SK-N-SH treated with all-trans-retinoic acid at 6 μM for 48 hours (cell line): ENCODE measurements at regions not wholly inside any gene's neighbourhood (a gene's known extent, or its start where the extent isn't known, plus 50 kb on each side); places are given as distances from the start of the nearest gene placed in this dataset.

Source experiments
- ATAC-seq: fragments of 200-7000 bp; cut with Tn5 transposase; 3 replicates; pipeline ENCODE4 v1.9.1; 2020; ENCODE audit warnings: mild to moderate bottlenecking, moderate library complexity
- ARNTL ChIP-seq: fragments of 450-650 bp; formaldehyde crosslinking; IDR thresholded peaks from 2 replicates; pipeline ENCODE4 v1.5.0; 2020; ENCODE audit warnings: low read depth, mild to moderate bottlenecking, moderate library complexity, borderline replicate concordance
- BACH2 ChIP-seq: fragments of 250-450 bp; sonication (Bioruptor Pico); IDR thresholded peaks from 2 replicates; pipeline ENCODE4 v1.9.0; 2021; ENCODE audit warnings: mild to moderate bottlenecking, borderline replicate concordance
- ESRRG ChIP-seq: fragments of 250-450 bp; sonication (Bioruptor Pico); IDR thresholded peaks from 2 replicates; pipeline ENCODE4 v1.6.1; 2021; ENCODE audit warnings: mild to moderate bottlenecking
- GLIS3 ChIP-seq: fragments of 250-450 bp; sonication (Bioruptor Pico); IDR thresholded peaks from 2 replicates; pipeline ENCODE4 v1.5.0; 2020; ENCODE audit warnings: mild to moderate bottlenecking, moderate library complexity
- ISL1 ChIP-seq: fragments of 250-450 bp; sonication (Bioruptor Pico); IDR thresholded peaks from 2 replicates; pipeline ENCODE4 v2.1.2; 2022; ENCODE audit warnings: mild to moderate bottlenecking, moderate library complexity
- OSR1 ChIP-seq: fragments of 250-450 bp; sonication (Bioruptor Pico); IDR thresholded peaks from 2 replicates; pipeline ENCODE4 v1.8.0; 2022; ENCODE audit warnings: moderate library complexity, mild to moderate bottlenecking, inconsistent platforms
- PPARA ChIP-seq: fragments of 250-450 bp; sonication (Bioruptor Pico); IDR thresholded peaks from 2 replicates; pipeline ENCODE4 v1.5.0; 2020; ENCODE audit warnings: mild to moderate bottlenecking, borderline replicate concordance
- RARB ChIP-seq: fragments of 250-450 bp; sonication (Bioruptor Pico); IDR thresholded peaks from 2 replicates; pipeline ENCODE4 v1.8.0; 2021; ENCODE audit warnings: mild to moderate bottlenecking, moderate library complexity
- SNAI2 ChIP-seq: fragments of 250-450 bp; sonication (Bioruptor Pico); IDR thresholded peaks from 2 replicates; pipeline ENCODE4 v1.5.0; 2020; ENCODE audit warnings: mild to moderate bottlenecking, moderate library complexity
- TOX ChIP-seq: fragments of 250-450 bp; sonication (Bioruptor Pico); IDR thresholded peaks from 2 replicates; pipeline ENCODE4 v1.8.0; 2021; ENCODE audit warnings: mild to moderate bottlenecking, moderate library complexity, borderline replicate concordance
- ZC3H10 ChIP-seq: fragments of 250-450 bp; sonication (Bioruptor Pico); IDR thresholded peaks from 2 replicates; pipeline ENCODE4 v1.5.1; 2021; ENCODE audit warnings: mild to moderate bottlenecking, moderate library complexity
- ZFP30 ChIP-seq: fragments of 450-650 bp; formaldehyde crosslinking; IDR thresholded peaks from 2 replicates; pipeline ENCODE4 v1.5.0; 2022; ENCODE audit warnings: mild to moderate bottlenecking, moderate library complexity
- ZNF565 ChIP-seq: fragments of 450-650 bp; formaldehyde crosslinking; conservative IDR thresholded peaks from 2 replicates; pipeline ENCODE4 v1.5.0; 2020; ENCODE audit warnings: low read depth, mild to moderate bottlenecking, moderate library complexity
- ZNF8 ChIP-seq: fragments of 450-650 bp; formaldehyde crosslinking; IDR thresholded peaks from 2 replicates; pipeline ENCODE4 v1.5.0; 2020; ENCODE audit warnings: mild to moderate bottlenecking, moderate library complexity
- TF ChIP-seq, protein P1 (sequence below): fragments of 250-450 bp; sonication (Bioruptor Pico); IDR thresholded peaks from 2 replicates; pipeline ENCODE4 v1.8.0; 2021; ENCODE audit warnings: low read depth, mild to moderate bottlenecking, moderate library complexity, borderline replicate concordance
- TF ChIP-seq, protein P2 (sequence below): fragments of 250-450 bp; sonication (Bioruptor Pico); IDR thresholded peaks from 2 replicates; pipeline ENCODE4 v1.8.0; 2020; ENCODE audit warnings: mild to moderate bottlenecking, moderate library complexity, borderline replicate concordance
- TF ChIP-seq, protein P3 (sequence below): fragments of 250-450 bp; sonication (Bioruptor Pico); IDR thresholded peaks from 2 replicates; pipeline ENCODE4 v1.5.1; 2020; ENCODE audit warnings: low read depth, mild to moderate bottlenecking, moderate library complexity
- TF ChIP-seq, protein P4 (sequence below): fragments of 250-450 bp; sonication (Bioruptor Pico); IDR thresholded peaks from 2 replicates; pipeline ENCODE4 v1.5.1; 2021; ENCODE audit warnings: mild to moderate bottlenecking, moderate library complexity

DNA sequence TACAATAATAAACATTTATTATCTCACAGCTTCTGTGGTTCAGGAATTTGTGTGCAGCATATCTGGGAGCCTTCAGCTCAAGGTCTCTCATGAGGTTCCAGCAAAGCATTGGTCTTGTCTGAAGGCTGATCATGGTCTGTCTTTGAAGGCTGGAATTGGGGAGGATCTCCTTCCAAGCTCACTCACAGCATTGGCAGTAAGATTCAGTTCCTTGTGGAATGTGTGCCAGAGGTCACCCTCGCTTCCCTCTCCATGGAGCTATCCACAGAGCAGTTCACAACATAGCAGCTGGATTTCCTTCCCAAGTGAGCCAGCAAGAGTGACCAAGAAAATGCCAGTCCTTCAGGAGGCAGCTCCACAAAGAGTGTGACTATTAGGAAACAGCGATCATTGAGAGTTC lies 202.2 kb upstream of the ST6GAL2 start:
- no peak for ATAC-seq
- TF ChIP-seq, protein P1, sequence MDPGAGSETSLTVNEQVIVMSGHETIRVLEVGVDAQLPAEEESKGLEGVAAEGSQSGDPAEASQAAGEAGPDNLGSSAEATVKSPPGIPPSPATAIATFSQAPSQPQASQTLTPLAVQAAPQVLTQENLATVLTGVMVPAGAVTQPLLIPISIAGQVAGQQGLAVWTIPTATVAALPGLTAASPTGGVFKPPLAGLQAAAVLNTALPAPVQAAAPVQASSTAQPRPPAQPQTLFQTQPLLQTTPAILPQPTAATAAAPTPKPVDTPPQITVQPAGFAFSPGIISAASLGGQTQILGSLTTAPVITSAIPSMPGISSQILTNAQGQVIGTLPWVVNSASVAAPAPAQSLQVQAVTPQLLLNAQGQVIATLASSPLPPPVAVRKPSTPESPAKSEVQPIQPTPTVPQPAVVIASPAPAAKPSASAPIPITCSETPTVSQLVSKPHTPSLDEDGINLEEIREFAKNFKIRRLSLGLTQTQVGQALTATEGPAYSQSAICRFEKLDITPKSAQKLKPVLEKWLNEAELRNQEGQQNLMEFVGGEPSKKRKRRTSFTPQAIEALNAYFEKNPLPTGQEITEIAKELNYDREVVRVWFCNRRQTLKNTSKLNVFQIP (CRISPR knock-in tag): no peak
- TF ChIP-seq TOX (CRISPR knock-in tag) (no peak), ESRRG (CRISPR knock-in tag) (no peak), SNAI2 (CRISPR knock-in tag) (no peak), ZNF565 (CRISPR knock-in tag) (no peak), ZNF8 (CRISPR knock-in tag) (no peak), ARNTL (CRISPR knock-in tag) (no peak), PPARA (no peak), GLIS3 (CRISPR knock-in tag) (no peak)
- TF ChIP-seq, protein P2, sequence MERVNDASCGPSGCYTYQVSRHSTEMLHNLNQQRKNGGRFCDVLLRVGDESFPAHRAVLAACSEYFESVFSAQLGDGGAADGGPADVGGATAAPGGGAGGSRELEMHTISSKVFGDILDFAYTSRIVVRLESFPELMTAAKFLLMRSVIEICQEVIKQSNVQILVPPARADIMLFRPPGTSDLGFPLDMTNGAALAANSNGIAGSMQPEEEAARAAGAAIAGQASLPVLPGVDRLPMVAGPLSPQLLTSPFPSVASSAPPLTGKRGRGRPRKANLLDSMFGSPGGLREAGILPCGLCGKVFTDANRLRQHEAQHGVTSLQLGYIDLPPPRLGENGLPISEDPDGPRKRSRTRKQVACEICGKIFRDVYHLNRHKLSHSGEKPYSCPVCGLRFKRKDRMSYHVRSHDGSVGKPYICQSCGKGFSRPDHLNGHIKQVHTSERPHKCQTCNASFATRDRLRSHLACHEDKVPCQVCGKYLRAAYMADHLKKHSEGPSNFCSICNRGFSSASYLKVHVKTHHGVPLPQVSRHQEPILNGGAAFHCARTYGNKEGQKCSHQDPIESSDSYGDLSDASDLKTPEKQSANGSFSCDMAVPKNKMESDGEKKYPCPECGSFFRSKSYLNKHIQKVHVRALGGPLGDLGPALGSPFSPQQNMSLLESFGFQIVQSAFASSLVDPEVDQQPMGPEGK (CRISPR knock-in tag): no peak
- TF ChIP-seq, protein P3, sequence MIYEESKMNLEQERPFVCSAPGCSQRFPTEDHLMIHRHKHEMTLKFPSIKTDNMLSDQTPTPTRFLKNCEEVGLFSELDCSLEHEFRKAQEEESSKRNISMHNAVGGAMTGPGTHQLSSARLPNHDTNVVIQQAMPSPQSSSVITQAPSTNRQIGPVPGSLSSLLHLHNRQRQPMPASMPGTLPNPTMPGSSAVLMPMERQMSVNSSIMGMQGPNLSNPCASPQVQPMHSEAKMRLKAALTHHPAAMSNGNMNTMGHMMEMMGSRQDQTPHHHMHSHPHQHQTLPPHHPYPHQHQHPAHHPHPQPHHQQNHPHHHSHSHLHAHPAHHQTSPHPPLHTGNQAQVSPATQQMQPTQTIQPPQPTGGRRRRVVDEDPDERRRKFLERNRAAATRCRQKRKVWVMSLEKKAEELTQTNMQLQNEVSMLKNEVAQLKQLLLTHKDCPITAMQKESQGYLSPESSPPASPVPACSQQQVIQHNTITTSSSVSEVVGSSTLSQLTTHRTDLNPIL: no peak

DNA sequence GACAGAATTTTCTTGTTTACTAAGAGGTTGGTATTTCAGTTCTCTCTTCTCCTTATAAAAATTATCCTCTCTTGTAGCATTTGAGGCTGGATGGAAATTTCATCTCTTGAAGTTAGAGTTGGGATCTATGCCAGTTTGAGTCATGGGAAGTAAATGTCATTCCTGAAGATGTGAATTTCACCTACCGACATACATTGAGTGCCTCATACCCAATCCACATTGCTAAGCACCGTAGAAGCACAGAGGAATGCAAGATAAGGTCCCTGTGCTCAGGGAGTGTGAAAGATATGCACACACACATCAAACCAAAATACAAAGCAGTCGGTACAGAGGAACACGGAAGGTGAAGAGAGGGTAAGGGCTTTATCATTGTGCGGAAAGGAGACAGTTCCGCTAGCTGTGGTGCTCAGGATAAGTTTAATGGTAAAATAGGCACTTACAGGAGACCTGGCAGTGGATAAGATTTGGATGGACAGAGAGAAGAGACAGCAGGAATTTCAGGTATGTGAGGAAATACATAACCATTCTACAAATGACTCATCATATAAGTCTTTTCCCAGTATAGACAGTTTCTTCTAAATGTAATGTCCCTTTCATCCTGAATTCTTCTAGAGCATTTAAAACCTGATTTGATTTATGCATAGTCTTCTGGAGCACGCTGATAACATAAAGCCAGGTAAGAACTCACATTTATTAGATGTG lies 205.3 kb upstream of the ST6GAL2 start:
- TF ChIP-seq ZNF8 (CRISPR knock-in tag) (no peak), RARB (no peak), ZC3H10 (CRISPR knock-in tag) (no peak), ISL1 (CRISPR knock-in tag) (peak; percentile 59)
- TF ChIP-seq, protein P3: peak; percentile 37; the same call in 1 of the 2 replicates
- peak; percentile 86 for ATAC-seq

DNA sequence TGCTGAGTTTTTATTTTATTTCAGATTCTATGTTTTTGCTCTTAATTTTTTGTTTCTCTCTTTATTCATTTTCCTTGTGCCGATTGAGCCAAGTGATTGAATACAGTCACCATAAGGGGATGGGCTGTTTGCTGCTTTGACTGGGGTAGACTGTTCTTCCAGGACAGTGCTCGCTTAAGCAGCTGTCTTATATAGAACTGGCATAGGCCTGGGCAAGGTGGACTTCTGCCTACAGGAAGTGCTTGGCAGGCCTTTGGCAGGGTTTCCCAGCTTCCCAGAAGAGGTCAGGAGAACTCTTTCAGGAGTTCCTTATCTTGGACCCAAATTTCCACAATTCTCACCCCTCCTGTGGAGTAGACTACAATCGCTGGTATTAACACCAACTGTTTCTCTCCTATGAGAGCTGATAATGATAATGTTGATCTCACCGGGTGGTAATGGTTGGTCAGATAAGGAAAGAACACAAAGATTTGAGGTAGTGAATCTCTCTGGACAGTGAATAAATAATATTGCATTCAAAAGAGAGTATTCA lies 207.5 kb upstream of the ST6GAL2 start:
- TF ChIP-seq ZNF8 (CRISPR knock-in tag): no peak
- no peak for TF ChIP-seq ARNTL (CRISPR knock-in tag)
- TF ChIP-seq OSR1 (CRISPR knock-in tag): no peak
- no peak for TF ChIP-seq ZNF565 (CRISPR knock-in tag)
- TF ChIP-seq TOX (CRISPR knock-in tag): no peak
- TF ChIP-seq, protein P1 (CRISPR knock-in tag): no peak
- TF ChIP-seq PPARA: no peak
- TF ChIP-seq, protein P2 (CRISPR knock-in tag): no peak
- TF ChIP-seq SNAI2 (CRISPR knock-in tag): no peak
- no peak for TF ChIP-seq BACH2 (CRISPR knock-in tag)
- no peak for TF ChIP-seq ISL1 (CRISPR knock-in tag)
- TF ChIP-seq, protein P4, sequence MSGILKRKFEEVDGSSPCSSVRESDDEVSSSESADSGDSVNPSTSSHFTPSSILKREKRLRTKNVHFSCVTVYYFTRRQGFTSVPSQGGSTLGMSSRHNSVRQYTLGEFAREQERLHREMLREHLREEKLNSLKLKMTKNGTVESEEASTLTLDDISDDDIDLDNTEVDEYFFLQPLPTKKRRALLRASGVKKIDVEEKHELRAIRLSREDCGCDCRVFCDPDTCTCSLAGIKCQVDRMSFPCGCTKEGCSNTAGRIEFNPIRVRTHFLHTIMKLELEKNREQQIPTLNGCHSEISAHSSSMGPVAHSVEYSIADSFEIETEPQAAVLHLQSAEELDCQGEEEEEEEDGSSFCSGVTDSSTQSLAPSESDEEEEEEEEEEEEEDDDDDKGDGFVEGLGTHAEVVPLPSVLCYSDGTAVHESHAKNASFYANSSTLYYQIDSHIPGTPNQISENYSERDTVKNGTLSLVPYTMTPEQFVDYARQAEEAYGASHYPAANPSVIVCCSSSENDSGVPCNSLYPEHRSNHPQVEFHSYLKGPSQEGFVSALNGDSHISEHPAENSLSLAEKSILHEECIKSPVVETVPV (CRISPR knock-in tag): no peak
- no peak for TF ChIP-seq ZFP30 (CRISPR knock-in tag)
- no peak for TF ChIP-seq ESRRG (CRISPR knock-in tag)
- no peak for ATAC-seq
